ENCODE measurements at regions not wholly inside any gene's neighbourhood (a gene's known extent, or its start where the extent isn't known, plus 50 kb on each side); places are given as distances from the start of the nearest gene placed in this dataset.

DNA sequence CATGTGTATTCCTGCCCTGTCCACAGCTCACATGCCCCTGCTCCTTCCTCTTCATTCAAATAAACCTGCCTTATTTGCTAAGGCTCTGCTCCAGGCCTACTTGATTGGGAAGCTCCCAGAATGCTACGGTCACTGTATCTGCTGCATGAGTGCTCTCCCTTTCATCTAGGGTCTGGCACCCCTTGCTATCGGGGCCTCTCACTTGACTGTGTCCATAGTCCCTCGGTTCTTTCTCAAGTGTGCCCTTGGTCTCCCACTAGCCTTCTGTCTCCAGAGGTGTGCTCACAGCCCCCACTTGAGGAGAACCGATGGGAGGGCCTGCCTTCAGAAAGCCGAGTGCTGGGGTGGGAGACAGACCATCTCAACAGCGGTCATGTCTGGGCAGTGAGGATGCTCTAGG lies 57.4 kb upstream of the NMNAT3 start:
- H3K36me3 ChIP-seq (replicated peaks in 1 of 2; ENCODE audit: control insufficient read depth in 2 of 2, insufficient read depth in 2 of 2, low read length in 2 of 2): no peaks in the 10 kb centered on the region
- H4K91ac ChIP-seq (ENCODE audit: low read depth, low read length, poor library complexity): no peak overlapping the region
- no peak overlapping the region for H3K27ac ChIP-seq (replicated peaks; ENCODE audit: low read length)
- H2BK15ac ChIP-seq (ENCODE audit: low read length): no peak overlapping the region
- no CpG with 5 or more reads among the region's 6 CpGs for WGBS, 2 donors (ENCODE audit: extremely low coverage in 2 of 2, insufficient read length in 2 of 2, insufficient replicate concordance in 1 of 2)
- H2AK5ac ChIP-seq (ENCODE audit: low read depth, low read length): no peak overlapping the region
- H3K14ac ChIP-seq (ENCODE audit: low read length): no peak overlapping the region
- no peak overlapping the region for H2BK120ac ChIP-seq (ENCODE audit: low read depth, low read length)
- H2AFZ ChIP-seq (ENCODE audit: low read length): no peak overlapping the region
- H3K79me1 ChIP-seq (ENCODE audit: low read depth, low read length): no peaks in the 10 kb centered on the region
- DNase-seq (ENCODE audit: low spot score): no peak
- H4K8ac ChIP-seq (ENCODE audit: low read depth, low read length): no peak overlapping the region
- peak overlapping the region; percentile 48 for H3K23ac ChIP-seq (ENCODE audit: low read depth, low read length, poor library complexity)
- H3K9me3 ChIP-seq (replicated peaks in 1 of 2; ENCODE audit: control insufficient read depth in 2 of 2, insufficient read depth in 1 of 2, low read depth in 1 of 2, low read length in 2 of 2): no peaks in the 10 kb centered on the region
- no peak overlapping the region for H3K4me2 ChIP-seq (ENCODE audit: insufficient read depth, low read length, poor library complexity, severe bottlenecking)
- H3K4me3 ChIP-seq (ENCODE audit: low read length in 2 of 2): no peak overlapping the region
- H3K4me1 ChIP-seq (ENCODE audit: control insufficient read depth in 2 of 2, insufficient read depth in 1 of 2, low read depth in 1 of 2, low read length in 2 of 2): no peaks in the 10 kb centered on the region
- H3K18ac ChIP-seq (ENCODE audit: low read length): no peak overlapping the region
- no peak overlapping the region for H3K4ac ChIP-seq (ENCODE audit: low read length)
- H3K27me3 ChIP-seq (ENCODE audit: control insufficient read depth in 3 of 3, insufficient read depth in 3 of 3, low read depth in 1 of 3, low read length in 3 of 3): no peaks in the 10 kb centered on the region
- no peak overlapping the region for H2BK5ac ChIP-seq (ENCODE audit: low read length)
- no peak overlapping the region for H3K9ac ChIP-seq (ENCODE audit: low read depth, low read length, poor library complexity)
- no peak overlapping the region for H2BK12ac ChIP-seq (ENCODE audit: low read length)

DNA sequence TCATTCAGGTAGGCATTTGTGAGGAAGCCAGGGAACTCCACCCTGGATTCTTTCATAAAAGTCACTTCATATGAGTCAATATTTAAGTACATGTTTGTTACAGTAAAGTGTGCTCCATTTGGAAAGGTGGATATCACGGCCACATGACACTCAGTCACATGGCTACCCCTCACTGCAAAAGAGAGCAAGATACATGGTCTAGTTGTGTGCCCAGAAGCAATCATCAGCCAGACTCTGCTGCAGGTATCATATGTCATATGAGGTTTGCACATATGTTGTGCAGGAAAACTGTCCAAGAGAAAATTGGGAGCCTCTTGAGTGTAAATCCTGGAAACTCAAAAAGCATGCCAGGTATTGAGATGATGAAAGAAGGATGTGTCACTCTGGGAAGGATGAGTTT lies 55.0 kb upstream of the NMNAT3 start:
- no peak for DNase-seq (ENCODE audit: low spot score)
- Histone ChIP-seq H3K36me3 (replicated peaks in 1 of 2; ENCODE audit: control insufficient read depth in 2 of 2, insufficient read depth in 2 of 2, low read length in 2 of 2) (no peaks in the 10 kb centered on the region), H3K4me2 (ENCODE audit: insufficient read depth, low read length, poor library complexity, severe bottlenecking) (no peak overlapping the region), H3K4me1 (ENCODE audit: control insufficient read depth in 2 of 2, insufficient read depth in 1 of 2, low read depth in 1 of 2, low read length in 2 of 2) (no peaks in the 10 kb centered on the region), H3K79me1 (ENCODE audit: low read depth, low read length) (no peaks in the 10 kb centered on the region), H2AFZ (ENCODE audit: low read length) (no peak overlapping the region), H3K23ac (ENCODE audit: low read depth, low read length, poor library complexity) (no peak overlapping the region), H3K9me3 (replicated peaks in 1 of 2; ENCODE audit: control insufficient read depth in 2 of 2, insufficient read depth in 1 of 2, low read depth in 1 of 2, low read length in 2 of 2) (no peaks in the 10 kb centered on the region), H3K27me3 (ENCODE audit: control insufficient read depth in 3 of 3, insufficient read depth in 3 of 3, low read depth in 1 of 3, low read length in 3 of 3) (no peaks in the 10 kb centered on the region), H3K9ac (ENCODE audit: low read depth, low read length, poor library complexity) (no peak overlapping the region), H2BK15ac (ENCODE audit: low read length) (no peak overlapping the region), H2BK120ac (ENCODE audit: low read depth, low read length) (no peak overlapping the region), H3K4ac (ENCODE audit: low read length) (no peak overlapping the region), H2BK12ac (ENCODE audit: low read length) (no peak overlapping the region), H4K8ac (ENCODE audit: low read depth, low read length) (no peak overlapping the region), H3K14ac (ENCODE audit: low read length) (no peak overlapping the region), H2BK5ac (ENCODE audit: low read length) (no peak overlapping the region), H3K4me3 (ENCODE audit: low read length in 2 of 2) (no peak overlapping the region), H2AK5ac (ENCODE audit: low read depth, low read length) (no peak overlapping the region), H4K91ac (ENCODE audit: low read depth, low read length, poor library complexity) (no peak overlapping the region), H3K18ac (ENCODE audit: low read length) (no peak overlapping the region), H3K27ac (replicated peaks; ENCODE audit: low read length) (no peak overlapping the region)
- WGBS, 2 donors (ENCODE audit: extremely low coverage in 2 of 2, insufficient read length in 2 of 2, insufficient replicate concordance in 1 of 2): no CpG with 5 or more reads among the region's 1 CpG

DNA sequence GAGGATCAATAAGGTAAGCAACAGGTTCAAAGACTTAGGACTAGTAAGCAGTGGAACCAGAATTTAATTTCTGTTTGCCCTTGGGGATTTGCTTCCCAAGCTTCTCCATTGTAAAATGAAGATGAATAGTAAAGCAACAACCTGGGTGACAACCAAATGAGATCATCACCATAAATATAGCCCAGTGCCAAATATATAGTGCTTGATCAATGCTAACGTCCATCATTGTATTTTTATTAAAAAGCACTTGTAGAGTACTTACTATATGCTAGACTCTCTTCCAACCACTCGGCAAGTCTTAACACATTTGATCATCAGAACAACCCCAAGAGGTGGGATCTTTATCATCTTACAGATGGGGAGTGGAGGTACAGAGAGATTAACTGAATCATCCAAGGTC lies 51.5 kb upstream of the NMNAT3 start:
- Histone ChIP-seq H2BK12ac (ENCODE audit: low read length) (no peak overlapping the region), H4K91ac (ENCODE audit: low read depth, low read length, poor library complexity) (no peak overlapping the region), H3K23ac (ENCODE audit: low read depth, low read length, poor library complexity) (no peak overlapping the region), H2BK15ac (ENCODE audit: low read length) (no peak overlapping the region), H3K14ac (ENCODE audit: low read length) (no peak overlapping the region), H3K9ac (ENCODE audit: low read depth, low read length, poor library complexity) (no peak overlapping the region), H3K4ac (ENCODE audit: low read length) (no peak overlapping the region), H3K79me1 (ENCODE audit: low read depth, low read length) (no peaks in the 10 kb centered on the region), H3K36me3 (replicated peaks in 1 of 2; ENCODE audit: control insufficient read depth in 2 of 2, insufficient read depth in 2 of 2, low read length in 2 of 2) (no peaks in the 10 kb centered on the region), H2BK5ac (ENCODE audit: low read length) (no peak overlapping the region), H3K9me3 (replicated peaks in 1 of 2; ENCODE audit: control insufficient read depth in 2 of 2, insufficient read depth in 1 of 2, low read depth in 1 of 2, low read length in 2 of 2) (no peaks in the 10 kb centered on the region), H2AFZ (ENCODE audit: low read length) (no peak overlapping the region), H3K18ac (ENCODE audit: low read length) (no peak overlapping the region), H3K27me3 (ENCODE audit: control insufficient read depth in 3 of 3, insufficient read depth in 3 of 3, low read depth in 1 of 3, low read length in 3 of 3) (no peaks in the 10 kb centered on the region), H3K4me1 (ENCODE audit: control insufficient read depth in 2 of 2, insufficient read depth in 1 of 2, low read depth in 1 of 2, low read length in 2 of 2) (no peaks in the 10 kb centered on the region), H4K8ac (ENCODE audit: low read depth, low read length) (no peak overlapping the region), H3K27ac (replicated peaks; ENCODE audit: low read length) (no peak overlapping the region), H3K4me3 (ENCODE audit: low read length in 2 of 2) (no peak overlapping the region), H2BK120ac (ENCODE audit: low read depth, low read length) (no peak overlapping the region), H2AK5ac (ENCODE audit: low read depth, low read length) (no peak overlapping the region), H3K4me2 (ENCODE audit: insufficient read depth, low read length, poor library complexity, severe bottlenecking) (no peak overlapping the region)
- DNase-seq (ENCODE audit: low spot score): no peak
- WGBS, 2 donors (ENCODE audit: extremely low coverage in 2 of 2, insufficient read length in 2 of 2, insufficient replicate concordance in 1 of 2): no CpG with 5 or more reads among the region's 2 CpGs

DNA sequence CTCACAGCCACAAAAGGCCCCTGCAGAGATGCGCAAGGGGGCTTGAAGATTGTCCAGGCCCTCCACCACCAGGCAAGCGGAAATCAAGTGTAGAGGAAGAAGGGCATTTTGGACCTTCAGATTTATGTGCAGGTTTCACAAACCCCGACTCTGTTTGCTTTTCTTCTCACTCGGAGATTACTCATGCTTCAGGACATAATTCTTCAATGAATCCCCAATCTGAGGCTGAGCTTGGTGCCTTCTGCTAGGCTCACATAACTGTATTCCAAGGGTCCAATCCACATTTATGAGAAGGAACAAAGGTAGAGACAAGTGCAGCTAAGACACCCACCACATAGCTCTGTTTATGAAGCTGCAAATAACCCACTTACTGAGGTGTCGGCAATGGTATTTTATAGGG lies 50.6 kb upstream of the NMNAT3 start:
- Histone ChIP-seq H2AFZ (ENCODE audit: low read length) (no peak overlapping the region), H2AK5ac (ENCODE audit: low read depth, low read length) (no peak overlapping the region), H2BK5ac (ENCODE audit: low read length) (no peak overlapping the region), H3K9me3 (replicated peaks in 1 of 2; ENCODE audit: control insufficient read depth in 2 of 2, insufficient read depth in 1 of 2, low read depth in 1 of 2, low read length in 2 of 2) (no peaks in the 10 kb centered on the region), H3K14ac (ENCODE audit: low read length) (no peak overlapping the region), H3K4me3 (ENCODE audit: low read length in 2 of 2) (no peak overlapping the region), H2BK120ac (ENCODE audit: low read depth, low read length) (no peak overlapping the region), H3K4me1 (ENCODE audit: control insufficient read depth in 2 of 2, insufficient read depth in 1 of 2, low read depth in 1 of 2, low read length in 2 of 2) (no peaks in the 10 kb centered on the region), H3K36me3 (replicated peaks in 1 of 2; ENCODE audit: control insufficient read depth in 2 of 2, insufficient read depth in 2 of 2, low read length in 2 of 2) (no peaks in the 10 kb centered on the region), H3K9ac (ENCODE audit: low read depth, low read length, poor library complexity) (no peak overlapping the region), H2BK12ac (ENCODE audit: low read length) (no peak overlapping the region), H4K91ac (ENCODE audit: low read depth, low read length, poor library complexity) (no peak overlapping the region), H3K4me2 (ENCODE audit: insufficient read depth, low read length, poor library complexity, severe bottlenecking) (no peak overlapping the region), H4K8ac (ENCODE audit: low read depth, low read length) (no peak overlapping the region), H3K27me3 (ENCODE audit: control insufficient read depth in 3 of 3, insufficient read depth in 3 of 3, low read depth in 1 of 3, low read length in 3 of 3) (no peaks in the 10 kb centered on the region), H3K18ac (ENCODE audit: low read length) (no peak overlapping the region), H3K79me1 (ENCODE audit: low read depth, low read length) (no peaks in the 10 kb centered on the region), H2BK15ac (ENCODE audit: low read length) (no peak overlapping the region), H3K23ac (ENCODE audit: low read depth, low read length, poor library complexity) (no peak overlapping the region), H3K27ac (replicated peaks; ENCODE audit: low read length) (no peak overlapping the region), H3K4ac (ENCODE audit: low read length) (no peak overlapping the region)
- DNase-seq (ENCODE audit: low spot score): no peak
- WGBS, 2 donors (ENCODE audit: extremely low coverage in 2 of 2, insufficient read length in 2 of 2, insufficient replicate concordance in 1 of 2): no CpG with 5 or more reads among the region's 5 CpGs
